OCI-LY3 (cell line): ENCODE measurements at regions not wholly inside any gene's neighbourhood (a gene's known extent, or its start where the extent isn't known, plus 50 kb on each side); places are given as distances from the start of the nearest gene placed in this dataset.

Experiments
- H2AFZ ChIP-seq: fragments of 200-600, 300-600 bp; shearing (Covaris generic); 2 replicates; pipeline ENCODE4 v1.6.0; 2014; ENCODE audit warnings: antibody characterized with exemption, low read depth, low read length
- H3K27ac ChIP-seq: fragments of 200-600, 300-600 bp; sonication (generic); 2 replicates; pipeline ENCODE4 v1.5.1; 2014; ENCODE audit warnings: mild to moderate bottlenecking, low read length, moderate library complexity, mixed read lengths
- H3K27me3 ChIP-seq: fragments of 200-600, 300-600 bp; sonication (generic); 2 replicates; pipeline ENCODE4 v1.6.1; 2014; ENCODE audit warnings: low read depth, low read length, mixed read lengths
- H3K36me3 ChIP-seq: fragments of 200-600, 300-600 bp; sonication (generic); replicated peaks from 2 replicates; pipeline ENCODE3; 2014; ENCODE audit warnings: low read depth, low read length, mixed read lengths
- H3K4me1 ChIP-seq: fragments of 300-600, 200-600 bp; sonication (generic); 2 replicates; pipeline ENCODE4 v1.6.1; 2014; ENCODE audit warnings: low read length, mixed read lengths
- H3K4me2 ChIP-seq: fragments of 200-600, 300-600 bp; sonication (generic); 2 replicates; pipeline ENCODE4 v1.6.1; 2014; ENCODE audit warnings: low read length, mixed read lengths
- H3K4me3 ChIP-seq: fragments of 300-600, 200-600 bp; sonication (generic); 2 replicates; pipeline ENCODE4 v1.5.1; 2014; ENCODE audit warnings: antibody characterized with exemption, mild to moderate bottlenecking, low read length, moderate library complexity
- H3K79me2 ChIP-seq: fragments of 300-600, 200-600 bp; shearing (Covaris generic); 2 replicates; pipeline ENCODE4 v1.6.1; 2014; ENCODE audit warnings: mild to moderate bottlenecking, low read length, mixed read lengths
- H3K9ac ChIP-seq: fragments of 300-600, 200-600 bp; shearing (Covaris generic); 2 replicates; pipeline ENCODE4 v1.6.0; 2014; ENCODE audit warnings: mild to moderate bottlenecking, low read length, moderate library complexity
- H3K9me3 ChIP-seq: fragments of 200-600, 300-600 bp; shearing (Covaris generic); 2 replicates; pipeline ENCODE4 v1.6.1; 2014; ENCODE audit warnings: low read length, mixed read lengths; ENCODE audit not compliant: insufficient read depth
- H4K20me1 ChIP-seq: fragments of 200-600, 300-600 bp; sonication (generic); 2 replicates; pipeline ENCODE4 v1.6.1; 2016; ENCODE audit warnings: low read length, mixed read lengths; ENCODE audit not compliant: insufficient read depth
- CTCF ChIP-seq: fragments of 200-600, 300-600 bp; sonication (generic); IDR thresholded peaks from 2 replicates; pipeline ENCODE4 v1.5.1; 2014; ENCODE audit warnings: antibody characterized with exemption, low read length, low read depth
- EZH2phosphoT487 ChIP-seq: fragments of 200-600 bp; shearing (Covaris generic); IDR thresholded peaks from 2 replicates; pipeline ENCODE4 v1.6.1; 2018; ENCODE audit warnings: antibody characterized with exemption, mixed run types, low read depth

- no peak overlapping the region for H3K4me2 ChIP-seq
- peaks cover 14% of the 10 kb centered on the region for H3K4me1 ChIP-seq
Observed at GRCh38 chr4:120319046-120319767, 252.6 kb upstream of the MAD2L1 start.

GRCh38 chr4:120318196-120318846, 251.7 kb upstream of the MAD2L1 start:
- no peak overlapping the region for H3K9ac ChIP-seq
- peaks cover 14% of the 10 kb centered on the region for H3K4me1 ChIP-seq
- H3K9me3 ChIP-seq, result no peaks in the 10 kb centered on the region
- H3K27me3 ChIP-seq, result peaks cover 14% of the 10 kb centered on the region
- no peaks in the 10 kb centered on the region for H3K36me3 ChIP-seq
- TF ChIP-seq EZH2phosphoT487, result no peak
- TF ChIP-seq CTCF, result no peak
- H3K27ac ChIP-seq, result no peak overlapping the region
- no peaks in the 10 kb centered on the region for H3K79me2 ChIP-seq
- H3K4me2 ChIP-seq, result no peak overlapping the region
- no peak overlapping the region for H2AFZ ChIP-seq
- no peak overlapping the region for H3K4me3 ChIP-seq
- no peaks in the 10 kb centered on the region for H4K20me1 ChIP-seq

More at GRCh38 chr4:120319046-120319767, 252.6 kb upstream of the MAD2L1 start:
- Histone ChIP-seq H3K9ac (no peak overlapping the region), H3K4me3 (no peak overlapping the region), H3K9me3 (no peaks in the 10 kb centered on the region), H4K20me1 (no peaks in the 10 kb centered on the region), H3K27me3 (peaks cover 14% of the 10 kb centered on the region), H3K27ac (no peak overlapping the region), H2AFZ (no peak overlapping the region), H3K79me2 (no peaks in the 10 kb centered on the region), H3K36me3 (no peaks in the 10 kb centered on the region)
- no peak for TF ChIP-seq CTCF
- TF ChIP-seq EZH2phosphoT487, result no peak

- Histone ChIP-seq H3K4me1 (peaks cover 14% of the 10 kb centered on the region), H3K4me2 (no peak overlapping the region), H3K79me2 (no peaks in the 10 kb centered on the region), H4K20me1 (no peaks in the 10 kb centered on the region), H3K36me3 (no peaks in the 10 kb centered on the region), H3K27me3 (peaks cover 12% of the 10 kb centered on the region), H3K4me3 (no peak overlapping the region), H3K9me3 (no peaks in the 10 kb centered on the region), H3K9ac (no peak overlapping the region), H3K27ac (no peak overlapping the region), H2AFZ (no peak overlapping the region)
- no peak for TF ChIP-seq EZH2phosphoT487
- no peak for TF ChIP-seq CTCF
Observed at GRCh38 chr4:120317713-120318112, 251.1 kb upstream of the MAD2L1 start.

- TF ChIP-seq CTCF (no peak), EZH2phosphoT487 (no peak)
- Histone ChIP-seq H3K36me3 (no peaks in the 10 kb centered on the region), H3K4me2 (no peak overlapping the region), H3K4me1 (peaks cover 14% of the 10 kb centered on the region), H4K20me1 (no peaks in the 10 kb centered on the region), H3K27ac (no peak overlapping the region), H2AFZ (no peak overlapping the region), H3K27me3 (peaks cover 10% of the 10 kb centered on the region; the same call in 1 of the 2 replicates), H3K79me2 (no peaks in the 10 kb centered on the region), H3K4me3 (no peak overlapping the region), H3K9ac (no peak overlapping the region), H3K9me3 (no peaks in the 10 kb centered on the region)
Observed at GRCh38 chr4:120316416-120316815, 249.8 kb upstream of the MAD2L1 start.
